ENCODE measurements at regions not wholly inside any gene's neighbourhood (a gene's known extent, or its start where the extent isn't known, plus 50 kb on each side); places are given as distances from the start of the nearest gene placed in this dataset.

DNA sequence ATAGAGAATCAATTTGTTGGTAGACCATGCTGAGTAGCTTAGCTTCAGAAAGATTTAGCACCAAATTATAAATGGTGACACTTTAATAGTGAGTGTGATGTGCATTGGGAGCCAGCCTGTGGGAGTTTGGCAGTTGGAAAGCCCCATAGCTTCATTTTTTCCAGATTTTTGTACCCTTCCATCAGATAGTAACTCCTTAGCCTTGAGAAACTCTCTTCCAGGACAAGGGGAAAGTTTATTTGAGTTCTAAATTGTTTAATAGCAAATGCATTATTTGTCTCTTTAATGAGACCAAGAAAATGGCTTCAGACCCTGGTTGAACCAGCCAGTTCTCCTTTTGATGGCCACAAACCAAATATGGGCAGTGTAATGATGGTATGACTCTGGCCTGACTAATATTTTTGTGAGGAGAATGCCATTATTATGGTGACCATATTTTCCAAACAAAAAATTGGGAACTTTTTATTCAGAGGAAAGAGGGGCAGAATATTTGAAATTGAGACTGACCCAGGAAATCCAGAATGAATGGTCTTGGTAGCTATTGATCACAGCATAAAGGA, 49.8 kb downstream of the PLCE1 start:
- no peaks in the 10 kb centered on the region for H3K9me3 ChIP-seq
- DNase-seq (no peak), ATAC-seq (replicated peaks in 1 of 4) (no peak)
- H3K36me3 Mint-ChIP-seq = no peaks in the 10 kb centered on the region
- H3K27me3 ChIP-seq (replicated peaks in 1 of 2; ENCODE audit: control insufficient read depth in 2 of 2, extremely low read depth in 1 of 2, insufficient read depth in 2 of 2, low read length in 1 of 2) = no peaks in the 10 kb centered on the region
- no peak overlapping the region for H3K27ac Mint-ChIP-seq
- ChIA-PET CTCF (interaction anchor here in 1 of 2 donors (0.8 kb wide), 1 partner anchor 24 kb away, joined by 3 read pairs; no protein-coding TSS in a partner anchor), POLR2A (no interaction called here)
- H3K36me3 ChIP-seq (ENCODE audit: control insufficient read depth in 2 of 2, extremely low read depth in 1 of 2, insufficient read depth in 1 of 2, low read length in 1 of 2) = no peaks in the 10 kb centered on the region
- H3K4me1 ChIP-seq (ENCODE audit: control insufficient read depth in 1 of 2, extremely low read depth in 1 of 2, insufficient read depth in 2 of 2, low read length in 2 of 2) = no peaks in the 10 kb centered on the region
- no peak overlapping the region for H3K4me3 Mint-ChIP-seq
- no peak overlapping the region for H3K4me3 ChIP-seq (ENCODE audit: control insufficient read depth in 1 of 2, extremely low read depth in 1 of 2, low read length in 1 of 2)
- no peaks in the 10 kb centered on the region for H3K9me3 Mint-ChIP-seq
- no peaks in the 10 kb centered on the region for H3K4me1 Mint-ChIP-seq
- H3K27me3 Mint-ChIP-seq = peaks cover 5 to 7% of the 10 kb centered on the region in 2 donors
- H3K27ac ChIP-seq (ENCODE audit: low read length) = no peak overlapping the region

DNA sequence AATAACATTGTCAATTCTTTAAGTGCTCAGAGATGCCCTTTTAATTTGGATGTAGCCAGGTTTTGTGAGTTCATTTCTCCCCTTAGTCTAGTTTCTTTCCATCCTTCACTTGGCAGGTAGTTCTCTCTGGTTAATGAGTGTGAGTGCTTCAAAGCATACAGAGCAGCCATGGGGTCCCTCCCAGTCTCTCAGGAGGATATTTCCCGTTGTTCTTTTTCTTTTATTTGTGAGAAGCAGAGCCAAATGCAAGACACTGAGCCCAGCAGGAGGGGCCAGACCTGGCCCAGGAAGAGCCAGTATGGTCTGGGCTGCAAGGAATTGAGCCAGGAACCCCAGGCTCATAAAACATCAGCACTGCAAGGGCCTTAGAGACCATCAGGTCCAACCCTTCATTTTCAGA, 52.4 kb downstream of the PLCE1 start:
- H3K4me3 ChIP-seq (ENCODE audit: control insufficient read depth in 1 of 2, extremely low read depth in 1 of 2, low read length in 1 of 2) = no peak overlapping the region
- no peak overlapping the region for H3K27ac ChIP-seq (ENCODE audit: low read length)
- H3K4me1 ChIP-seq (ENCODE audit: control insufficient read depth in 1 of 2, extremely low read depth in 1 of 2, insufficient read depth in 2 of 2, low read length in 2 of 2) = no peaks in the 10 kb centered on the region
- H3K9me3 Mint-ChIP-seq = no peaks in the 10 kb centered on the region
- H3K4me3 Mint-ChIP-seq = no peak overlapping the region
- no peaks in the 10 kb centered on the region for H3K27me3 ChIP-seq (replicated peaks in 1 of 2; ENCODE audit: control insufficient read depth in 2 of 2, extremely low read depth in 1 of 2, insufficient read depth in 2 of 2, low read length in 1 of 2)
- ATAC-seq (replicated peaks in 1 of 4) (no peak), DNase-seq (no peak)
- no peaks in the 10 kb centered on the region for H3K4me1 Mint-ChIP-seq
- H3K27ac Mint-ChIP-seq = no peak overlapping the region
- ChIA-PET CTCF (no interaction called here), POLR2A (no interaction called here)
- H3K9me3 ChIP-seq = no peaks in the 10 kb centered on the region
- H3K27me3 Mint-ChIP-seq = peaks cover 0 to 14% of the 10 kb centered on the region in 2 donors
- H3K36me3 ChIP-seq (ENCODE audit: control insufficient read depth in 2 of 2, extremely low read depth in 1 of 2, insufficient read depth in 1 of 2, low read length in 1 of 2) = no peaks in the 10 kb centered on the region
- WGBS (ENCODE audit: insufficient coverage) = 50% methylated on average over 1 of the region's 1 CpG
- no peaks in the 10 kb centered on the region for H3K36me3 Mint-ChIP-seq

DNA sequence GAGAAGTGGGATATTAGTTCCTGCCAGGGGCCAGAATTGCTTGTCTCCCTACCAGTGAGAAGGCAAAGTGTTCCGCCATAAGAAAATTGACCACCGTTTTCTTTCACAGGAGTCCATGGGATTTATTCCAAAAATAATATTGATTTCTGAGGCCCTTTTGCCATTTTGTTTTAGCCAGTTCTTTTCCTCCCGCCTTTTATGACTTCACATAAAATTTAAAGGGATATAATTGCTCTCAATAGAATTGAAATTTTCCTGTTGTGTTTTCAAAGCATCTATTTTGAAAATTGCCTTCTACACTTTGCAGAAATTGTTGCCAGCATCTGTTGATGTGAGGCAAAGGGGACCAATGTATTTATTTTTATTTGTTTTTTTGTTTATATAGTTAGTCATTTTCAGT, 53.6 kb downstream of the PLCE1 start:
- DNase-seq = no peak
- H3K4me1 ChIP-seq (ENCODE audit: control insufficient read depth in 1 of 2, extremely low read depth in 1 of 2, insufficient read depth in 2 of 2, low read length in 2 of 2) = no peaks in the 10 kb centered on the region
- no peak overlapping the region for H3K27ac Mint-ChIP-seq
- H3K4me1 Mint-ChIP-seq = no peaks in the 10 kb centered on the region
- no peaks in the 10 kb centered on the region for H3K27me3 ChIP-seq (replicated peaks in 1 of 2; ENCODE audit: control insufficient read depth in 2 of 2, extremely low read depth in 1 of 2, insufficient read depth in 2 of 2, low read length in 1 of 2)
- H3K4me3 Mint-ChIP-seq = no peak overlapping the region
- no peaks in the 10 kb centered on the region for H3K9me3 Mint-ChIP-seq
- no peaks in the 10 kb centered on the region for H3K36me3 Mint-ChIP-seq
- H3K9me3 ChIP-seq = no peaks in the 10 kb centered on the region
- POLR2A ChIA-PET = no interaction called here
- WGBS (ENCODE audit: insufficient coverage) = no CpG with 5 or more reads among the region's 3 CpGs
- H3K4me3 ChIP-seq (ENCODE audit: control insufficient read depth in 1 of 2, extremely low read depth in 1 of 2, low read length in 1 of 2) = no peak overlapping the region
- H3K36me3 ChIP-seq (ENCODE audit: control insufficient read depth in 2 of 2, extremely low read depth in 1 of 2, insufficient read depth in 1 of 2, low read length in 1 of 2) = no peaks in the 10 kb centered on the region
- no peak overlapping the region for H3K27ac ChIP-seq (ENCODE audit: low read length)
- CTCF ChIA-PET = no interaction called here
- ATAC-seq (replicated peaks in 1 of 4) = no peak
- peaks cover 0 to 9% of the 10 kb centered on the region in 2 donors for H3K27me3 Mint-ChIP-seq

DNA sequence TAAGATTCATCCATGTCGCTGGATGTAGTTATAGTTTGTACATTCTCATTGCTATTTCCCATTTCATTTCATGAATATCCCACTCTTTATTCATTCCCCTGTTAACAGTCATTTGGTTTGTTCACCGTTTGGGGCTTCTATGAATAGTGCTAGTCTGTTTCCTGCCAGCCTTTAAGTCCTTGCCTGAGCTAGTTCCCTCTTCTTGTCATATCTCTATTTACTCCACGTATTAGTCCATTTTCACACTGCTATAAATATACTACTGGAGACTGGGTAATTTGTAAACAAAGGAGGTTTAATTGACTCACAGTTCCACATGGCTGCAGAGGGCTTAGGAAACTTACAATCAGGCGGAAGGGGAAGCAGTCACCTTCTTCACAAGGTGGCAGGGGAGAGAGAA, 56.2 kb downstream of the PLCE1 start:
- Histone ChIP-seq H3K4me3 (ENCODE audit: control insufficient read depth in 1 of 2, extremely low read depth in 1 of 2, low read length in 1 of 2) (no peak overlapping the region), H3K4me1 (ENCODE audit: control insufficient read depth in 1 of 2, extremely low read depth in 1 of 2, insufficient read depth in 2 of 2, low read length in 2 of 2) (no peaks in the 10 kb centered on the region), H3K27me3 (replicated peaks in 1 of 2; ENCODE audit: control insufficient read depth in 2 of 2, extremely low read depth in 1 of 2, insufficient read depth in 2 of 2, low read length in 1 of 2) (no peaks in the 10 kb centered on the region), H3K36me3 (ENCODE audit: control insufficient read depth in 2 of 2, extremely low read depth in 1 of 2, insufficient read depth in 1 of 2, low read length in 1 of 2) (no peaks in the 10 kb centered on the region), H3K27ac (ENCODE audit: low read length) (no peak overlapping the region), H3K9me3 (no peaks in the 10 kb centered on the region)
- Mint-ChIP-seq H3K4me1 (no peaks in the 10 kb centered on the region), H3K36me3 (no peaks in the 10 kb centered on the region), H3K4me3 (no peak overlapping the region), H3K27me3 (peaks cover 0 to 9% of the 10 kb centered on the region in 2 donors), H3K27ac (no peak overlapping the region), H3K9me3 (no peaks in the 10 kb centered on the region)
- ChIA-PET POLR2A (no interaction called here), CTCF (no interaction called here)
- WGBS (ENCODE audit: insufficient coverage) = 13% methylated on average over 1 of the region's 4 CpGs
- ATAC-seq (replicated peaks in 1 of 4) = no peak
- DNase-seq = no peak

DNA sequence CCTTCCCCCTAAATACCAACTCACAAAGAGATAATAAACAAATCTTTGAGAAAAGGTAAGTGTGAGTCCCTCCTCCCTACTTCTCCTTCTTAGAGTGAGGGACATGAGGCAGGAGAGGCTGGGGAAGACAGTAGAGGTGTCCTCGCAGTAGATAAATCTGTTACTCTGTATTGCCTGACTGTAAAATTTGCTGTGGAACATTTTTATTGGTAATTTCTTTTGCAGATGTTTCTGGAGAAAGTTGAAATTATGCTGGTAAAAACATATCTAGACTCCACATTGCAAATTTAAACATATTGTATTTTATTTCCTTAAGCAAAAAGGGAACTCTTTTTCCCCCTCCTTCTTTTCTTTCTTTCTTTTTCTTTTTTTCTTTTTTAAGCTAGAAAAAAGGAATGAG, 58.5 kb downstream of the PLCE1 start:
- POLR2A ChIA-PET = no interaction called here

DNA sequence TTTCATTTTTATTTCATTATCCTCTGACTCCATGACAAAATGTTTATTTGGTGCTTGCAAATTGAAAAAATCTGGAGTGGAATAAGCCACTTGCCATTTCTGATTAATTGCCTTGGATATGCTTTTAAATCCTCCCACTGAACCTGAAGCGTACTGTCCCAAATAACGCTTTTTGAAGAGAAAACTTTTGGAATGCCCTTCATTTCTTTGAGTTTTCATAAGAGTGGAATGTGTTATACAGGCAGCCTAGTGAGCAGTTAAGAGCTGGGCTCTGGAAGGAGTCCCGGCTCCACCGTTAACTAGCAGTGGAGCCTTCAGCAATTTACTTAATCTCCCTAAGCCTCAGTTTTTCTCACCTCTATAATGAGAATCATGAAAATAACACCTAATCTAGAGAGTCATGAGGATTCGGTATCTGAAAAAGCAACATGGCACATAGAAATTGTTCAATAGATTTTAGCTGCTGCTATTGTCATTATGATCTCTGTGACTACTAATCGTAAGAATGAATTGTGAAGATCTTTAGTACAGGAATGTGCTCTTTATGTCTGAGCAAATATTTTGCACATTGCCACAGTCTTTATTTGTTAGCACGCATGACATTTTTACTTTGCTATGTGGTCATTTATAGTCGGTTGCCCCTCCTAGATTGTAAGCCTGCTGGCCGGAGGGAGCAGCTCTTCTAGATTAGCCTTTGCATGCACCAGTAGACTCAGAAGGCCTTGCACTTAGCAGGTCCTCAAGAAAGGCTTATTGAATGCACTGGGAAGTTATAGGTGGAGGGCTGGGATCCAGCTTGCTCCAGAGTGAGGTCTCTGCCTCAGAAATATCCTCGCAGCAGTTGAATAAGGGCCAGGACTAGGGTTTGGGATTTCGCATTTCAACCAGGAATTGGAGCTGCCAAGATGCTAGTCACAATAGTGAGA, 59.4 kb downstream of the PLCE1 start:
- H3K36me3 Mint-ChIP-seq = no peaks in the 10 kb centered on the region
- H3K4me3 ChIP-seq (ENCODE audit: control insufficient read depth in 1 of 2, extremely low read depth in 1 of 2, low read length in 1 of 2) = no peak overlapping the region

More for the DNA sequence above, 58.5 kb downstream of the PLCE1 start:
- Histone ChIP-seq H3K27ac (ENCODE audit: low read length) (no peak overlapping the region), H3K27me3 (replicated peaks in 1 of 2; ENCODE audit: control insufficient read depth in 2 of 2, extremely low read depth in 1 of 2, insufficient read depth in 2 of 2, low read length in 1 of 2) (no peaks in the 10 kb centered on the region), H3K36me3 (ENCODE audit: control insufficient read depth in 2 of 2, extremely low read depth in 1 of 2, insufficient read depth in 1 of 2, low read length in 1 of 2) (no peaks in the 10 kb centered on the region), H3K4me1 (ENCODE audit: control insufficient read depth in 1 of 2, extremely low read depth in 1 of 2, insufficient read depth in 2 of 2, low read length in 2 of 2) (no peaks in the 10 kb centered on the region), H3K4me3 (ENCODE audit: control insufficient read depth in 1 of 2, extremely low read depth in 1 of 2, low read length in 1 of 2) (no peak overlapping the region), H3K9me3 (no peaks in the 10 kb centered on the region)
- H3K27ac Mint-ChIP-seq = no peak overlapping the region
- DNase-seq (no peak), ATAC-seq (replicated peaks in 1 of 4) (no peak)
- no peak overlapping the region for H3K4me3 Mint-ChIP-seq
- H3K36me3 Mint-ChIP-seq = no peaks in the 10 kb centered on the region
- H3K27me3 Mint-ChIP-seq = peaks cover 0 to 14% of the 10 kb centered on the region in 2 donors
- no peaks in the 10 kb centered on the region for H3K4me1 Mint-ChIP-seq
- CTCF ChIA-PET = no interaction called here
- H3K9me3 Mint-ChIP-seq = no peaks in the 10 kb centered on the region
- WGBS (ENCODE audit: insufficient coverage) = no CpG with 5 or more reads among the region's 1 CpG

More for the DNA sequence above, 59.4 kb downstream of the PLCE1 start:
- Mint-ChIP-seq H3K27ac (no peak overlapping the region), H3K27me3 (peaks cover 0 to 14% of the 10 kb centered on the region in 2 donors), H3K4me1 (no peaks in the 10 kb centered on the region), H3K4me3 (no peak overlapping the region), H3K9me3 (no peaks in the 10 kb centered on the region)
- Histone ChIP-seq H3K27me3 (replicated peaks in 1 of 2; ENCODE audit: control insufficient read depth in 2 of 2, extremely low read depth in 1 of 2, insufficient read depth in 2 of 2, low read length in 1 of 2) (no peaks in the 10 kb centered on the region), H3K9me3 (no peaks in the 10 kb centered on the region), H3K27ac (ENCODE audit: low read length) (no peak overlapping the region), H3K4me1 (ENCODE audit: control insufficient read depth in 1 of 2, extremely low read depth in 1 of 2, insufficient read depth in 2 of 2, low read length in 2 of 2) (no peaks in the 10 kb centered on the region), H3K36me3 (ENCODE audit: control insufficient read depth in 2 of 2, extremely low read depth in 1 of 2, insufficient read depth in 1 of 2, low read length in 1 of 2) (no peaks in the 10 kb centered on the region)
- 88% methylated on average over 7 of the region's 11 CpGs for WGBS (ENCODE audit: insufficient coverage)
- POLR2A ChIA-PET = no interaction called here
- CTCF ChIA-PET = no interaction called here
- ATAC-seq (replicated peaks in 1 of 4) = no peak
- no peak for DNase-seq
